Hepatocyte (in vitro differentiated cells): ENCODE measurements at regions not wholly inside any gene's neighbourhood (a gene's known extent, or its start where the extent isn't known, plus 50 kb on each side); places are given as distances from the start of the nearest gene placed in this dataset.

ENCODE experiments used
- DNase-seq: peaks from one replicate; pipeline ENCODE4 v3.0.0-alpha.2; 2016; ENCODE audit warnings: low spot score
- H2AFZ ChIP-seq: fragments of 200-600 bp; sonication (generic); 2 replicates; pipeline ENCODE4 v1.6.0; 2016; ENCODE audit warnings: antibody characterized with exemption, mild to moderate bottlenecking
- H3K27ac ChIP-seq: fragments of 200-600 bp; sonication (generic); 2 replicates; pipeline ENCODE4 v1.5.1; 2016; ENCODE audit warnings: mild to moderate bottlenecking
- H3K27me3 ChIP-seq: fragments of 200-600 bp; sonication (generic); 2 replicates; pipeline ENCODE4 v1.6.1; 2016
- H3K36me3 ChIP-seq: fragments of 200-600 bp; sonication (generic); replicated peaks from 2 replicates; pipeline ENCODE4 v1.5.1; 2016; ENCODE audit warnings: low read depth; ENCODE audit not compliant: insufficient read depth
- H3K4me1 ChIP-seq: fragments of 200-600 bp; sonication (generic); 2 replicates; pipeline ENCODE4 v1.5.1; 2016; ENCODE audit warnings: mild to moderate bottlenecking, moderate library complexity; ENCODE audit not compliant: insufficient read depth
- H3K4me2 ChIP-seq: fragments of 200-600 bp; sonication (generic); 2 replicates; pipeline ENCODE4 v1.6.0; 2016
- H3K4me3 ChIP-seq: fragments of 200-600 bp; sonication (generic); 2 replicates; pipeline ENCODE4 v1.5.1; 2016; ENCODE audit warnings: mild to moderate bottlenecking
- H3K79me2 ChIP-seq: fragments of 200-600 bp; sonication (generic); 2 replicates; pipeline ENCODE4 v1.6.0; 2017; ENCODE audit warnings: mild to moderate bottlenecking
- H3K9me2 ChIP-seq: fragments of 200-600 bp; sonication (generic); replicated peaks from 2 replicates; pipeline ENCODE4 v1.6.0; 2017; ENCODE audit warnings: mild to moderate bottlenecking; ENCODE audit not compliant: insufficient read depth
- H3K9me3 ChIP-seq: fragments of 200-600 bp; sonication (generic); 2 replicates; pipeline ENCODE4 v1.5.1; 2016; ENCODE audit warnings: low read depth, mild to moderate bottlenecking
- H4K20me1 ChIP-seq: fragments of 200-600 bp; sonication (generic); 2 replicates; pipeline ENCODE4 v1.6.0; 2016; ENCODE audit warnings: mild to moderate bottlenecking; ENCODE audit not compliant: insufficient read depth, poor library complexity, severe bottlenecking
- CTCF ChIP-seq: fragments of 200-600 bp; sonication (generic); IDR thresholded peaks from 2 replicates; pipeline ENCODE4 v1.5.1; 2016; ENCODE audit warnings: antibody characterized with exemption, mild to moderate bottlenecking; ENCODE audit not compliant: poor library complexity
- EZH2 ChIP-seq: fragments of 200-600 bp; sonication (generic); IDR thresholded peaks from 2 replicates; pipeline ENCODE4 v1.6.1; 2016; ENCODE audit warnings: antibody characterized with exemption, mild to moderate bottlenecking, borderline replicate concordance
- EZH2phosphoT487 ChIP-seq: fragments of 200-600 bp; sonication (generic); IDR thresholded peaks from one replicate; pipeline ENCODE4 v1.6.1; 2018; ENCODE audit warnings: antibody characterized with exemption, mild to moderate bottlenecking, low read depth, moderate library complexity; ENCODE audit not compliant: unreplicated experiment, severe bottlenecking
- WGBS: methylation state at CpG from one replicate; pipeline ENCODE4 v1.1.6; 2016; ENCODE audit warnings: low lambda C conversion rate; ENCODE audit errors: missing lambda C conversion rate; 5-methylcytosine and 5-hydroxymethylcytosine counted together

GRCh38 chr4:137934046-137934445 is 308.1 kb downstream of the SLC7A11 start:
- Histone ChIP-seq H3K9me3 (no peaks in the 10 kb centered on the region), H3K36me3 (no peaks in the 10 kb centered on the region), H3K27me3 (no peaks in the 10 kb centered on the region), H3K27ac (no peak overlapping the region), H3K4me2 (no peak overlapping the region), H3K4me1 (no peaks in the 10 kb centered on the region), H3K79me2 (no peaks in the 10 kb centered on the region), H3K9me2 (no peaks in the 10 kb centered on the region), H2AFZ (no peak overlapping the region), H4K20me1 (no peaks in the 10 kb centered on the region), H3K4me3 (no peak overlapping the region)
- TF ChIP-seq EZH2phosphoT487 = no peak
- TF ChIP-seq EZH2 = no peak
- no peak for TF ChIP-seq CTCF
- no peak for DNase-seq
- 26% methylated on average over 2 of the region's 2 CpGs for WGBS

- DNase-seq = no peak
- H3K27ac ChIP-seq = no peak overlapping the region
- H3K9me3 ChIP-seq = no peaks in the 10 kb centered on the region
- no peak overlapping the region for H3K4me3 ChIP-seq
- no peaks in the 10 kb centered on the region for H3K4me1 ChIP-seq
- TF ChIP-seq EZH2 (no peak), EZH2phosphoT487 (no peak), CTCF (no peak)
- no peaks in the 10 kb centered on the region for H3K36me3 ChIP-seq
- no peaks in the 10 kb centered on the region for H3K27me3 ChIP-seq
- H3K9me2 ChIP-seq = no peaks in the 10 kb centered on the region
- no peak overlapping the region for H2AFZ ChIP-seq
- no peaks in the 10 kb centered on the region for H3K79me2 ChIP-seq
- WGBS = 85% methylated on average over 1 of the region's 1 CpG
- no peaks in the 10 kb centered on the region for H4K20me1 ChIP-seq
- no peak overlapping the region for H3K4me2 ChIP-seq
Measured at GRCh38 chr4:137927972-137928371, 314.2 kb downstream of the SLC7A11 start.

GRCh38 chr4:137923494-137923893 is 318.7 kb downstream of the SLC7A11 start:
- Histone ChIP-seq H2AFZ (no peak overlapping the region), H4K20me1 (no peaks in the 10 kb centered on the region), H3K36me3 (no peaks in the 10 kb centered on the region), H3K4me1 (no peaks in the 10 kb centered on the region), H3K9me2 (no peaks in the 10 kb centered on the region), H3K9me3 (no peaks in the 10 kb centered on the region), H3K79me2 (no peaks in the 10 kb centered on the region), H3K4me2 (no peak overlapping the region), H3K4me3 (no peak overlapping the region), H3K27ac (no peak overlapping the region), H3K27me3 (no peaks in the 10 kb centered on the region)
- 92% methylated on average over 3 of the region's 3 CpGs for WGBS
- no peak for DNase-seq
- no peak for TF ChIP-seq EZH2
- TF ChIP-seq EZH2phosphoT487 = no peak
- no peak for TF ChIP-seq CTCF

- 62% methylated on average over 3 of the region's 3 CpGs for WGBS
- DNase-seq = no peak
- Histone ChIP-seq H2AFZ (no peak overlapping the region), H3K36me3 (no peaks in the 10 kb centered on the region), H3K4me3 (no peak overlapping the region), H3K79me2 (no peaks in the 10 kb centered on the region), H3K9me3 (no peaks in the 10 kb centered on the region), H3K4me2 (no peak overlapping the region), H3K4me1 (no peaks in the 10 kb centered on the region), H3K9me2 (no peaks in the 10 kb centered on the region), H3K27me3 (no peaks in the 10 kb centered on the region), H4K20me1 (no peaks in the 10 kb centered on the region), H3K27ac (no peak overlapping the region)
- no peak for TF ChIP-seq CTCF
- no peak for TF ChIP-seq EZH2
- no peak for TF ChIP-seq EZH2phosphoT487
Measured at GRCh38 chr4:137922721-137923120, 319.4 kb downstream of the SLC7A11 start.
